Retinal pigment epithelial cell (primary cell): ENCODE measurements at regions not wholly inside any gene's neighbourhood (a gene's known extent, or its start where the extent isn't known, plus 50 kb on each side); places are given as distances from the start of the nearest gene placed in this dataset.

Source experiments
- DNase-seq: peaks from one replicate; pipeline ENCODE4 v3.0.0-alpha.2; 2010; ENCODE audit warnings: low read depth
- H3K4me3 ChIP-seq: 2 replicates; pipeline ENCODE4 v1.5.1; 2011; ENCODE audit warnings: mild to moderate bottlenecking, low read length, control low read depth, moderate library complexity
- CTCF ChIP-seq: conservative IDR thresholded peaks from 2 replicates; pipeline ENCODE4 v1.5.1; 2011; ENCODE audit warnings: low read depth, low read length, control low read depth, inconsistent platforms

DNA sequence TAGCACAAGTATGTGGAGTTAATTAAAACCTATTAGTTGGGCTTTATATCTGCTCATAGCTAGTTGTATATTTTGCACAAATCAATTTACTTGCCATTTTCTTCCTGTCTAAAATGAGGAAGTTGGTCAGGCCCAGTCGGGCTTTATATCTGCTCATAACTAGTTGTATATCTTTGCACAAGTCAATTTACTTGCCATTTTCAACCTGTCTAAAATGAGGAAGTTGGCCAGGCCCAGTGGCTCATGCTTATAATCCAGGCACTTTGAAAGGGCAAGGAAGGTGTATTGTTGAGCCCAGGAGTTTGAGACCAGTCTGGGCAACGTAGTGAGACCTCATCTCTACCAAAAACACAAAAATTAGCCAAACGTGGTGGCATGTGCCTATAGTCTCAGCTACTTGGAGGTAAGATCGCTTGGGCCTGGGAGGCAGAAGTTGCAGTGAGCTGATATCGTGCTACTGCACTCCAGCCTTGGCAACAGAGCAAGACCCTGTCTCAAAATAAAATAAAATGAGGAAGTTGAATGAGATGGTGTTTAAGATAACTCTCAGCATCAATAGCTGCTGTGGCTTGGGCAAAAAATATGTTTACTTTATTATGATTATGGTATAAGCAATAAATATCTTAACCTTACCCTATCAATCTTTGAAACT lies 1558.6 kb upstream of the RAG2 start:
- DNase-seq, result no peak
- no peak overlapping the region for H3K4me3 ChIP-seq
- TF ChIP-seq CTCF, result no peak

DNA sequence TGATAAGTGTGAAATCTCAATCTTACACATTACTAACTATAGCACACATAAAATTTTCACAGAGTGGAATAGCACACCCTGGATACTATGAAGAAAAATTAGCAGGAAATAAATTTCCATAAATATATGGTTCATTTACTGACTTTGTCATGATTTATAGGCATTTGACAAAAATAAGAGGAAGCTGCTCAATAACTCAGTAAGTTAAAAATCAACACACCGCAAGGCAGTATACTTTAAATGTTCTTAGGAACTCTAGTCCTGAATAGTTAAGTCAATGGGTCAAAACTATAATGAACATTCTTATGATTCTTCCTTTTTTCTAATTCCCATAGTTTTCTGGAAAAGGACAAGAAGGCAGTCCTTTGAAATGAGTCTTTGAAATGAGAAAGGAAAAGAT lies 1557.8 kb upstream of the RAG2 start:
- no peak for TF ChIP-seq CTCF
- DNase-seq, result no peak
- no peak overlapping the region for H3K4me3 ChIP-seq

GRCh38 chr11:38153985-38154384 lies 1555.9 kb upstream of the RAG2 start:
- no peak for TF ChIP-seq CTCF
- H3K4me3 ChIP-seq, result no peak overlapping the region
- DNase-seq, result no peak

- no peak for TF ChIP-seq CTCF
- no peak for DNase-seq
- H3K4me3 ChIP-seq, result no peak overlapping the region
These were observed 1545.8 kb upstream of the RAG2 start for GRCh38 chr11:38143852-38144251.

GRCh38 chr11:38138972-38139371 lies 1540.9 kb upstream of the RAG2 start:
- TF ChIP-seq CTCF, result no peak
- DNase-seq, result no peak
- no peak overlapping the region for H3K4me3 ChIP-seq

DNA sequence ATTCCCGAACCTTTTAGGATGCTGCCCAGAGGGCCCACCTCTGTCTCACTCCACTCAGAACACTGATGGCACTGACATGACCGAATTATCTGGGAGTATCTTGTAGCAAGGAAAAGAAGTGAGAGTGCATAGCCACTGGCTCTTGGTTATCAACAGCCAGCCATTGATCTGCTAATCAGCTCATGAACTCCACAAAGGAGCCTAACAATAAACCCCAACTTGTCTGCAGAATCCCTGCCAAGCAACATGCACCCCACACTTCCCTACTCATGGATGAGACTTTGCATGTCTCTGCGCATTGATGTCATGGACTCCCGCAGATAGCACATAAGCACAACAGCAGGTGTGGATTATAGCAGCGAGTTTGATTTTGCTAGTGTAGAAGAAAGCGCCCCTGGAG lies 1538.9 kb upstream of the RAG2 start:
- TF ChIP-seq CTCF, result no peak
- DNase-seq, result no peak
- H3K4me3 ChIP-seq, result no peak overlapping the region

GRCh38 chr11:38131535-38131934 lies 1533.5 kb upstream of the RAG2 start:
- no peak for TF ChIP-seq CTCF
- H3K4me3 ChIP-seq, result no peak overlapping the region
- no peak for DNase-seq
